ENCODE measurements at regions not wholly inside any gene's neighbourhood (a gene's known extent, or its start where the extent isn't known, plus 50 kb on each side); places are given as distances from the start of the nearest gene placed in this dataset.

GRCh38 chr7:83777406-83778072 lies 128.6 kb upstream of the SEMA3E start:
- TF ChIP-seq POLR2A (IDR thresholded peaks at IDR 0.05) (no peak), POLR2AphosphoS5 (IDR thresholded peaks at IDR 0.05) (no peak)

Measured in stomach (tissue), 4 donors.